Kidney epithelial cell (primary cell): ENCODE measurements at regions not wholly inside any gene's neighbourhood (a gene's known extent, or its start where the extent isn't known, plus 50 kb on each side); places are given as distances from the start of the nearest gene placed in this dataset.

Experiments
- DNase-seq: peaks from one replicate; pipeline ENCODE4 v3.0.0-alpha.2; 2010; ENCODE audit warnings: low read depth
- H3K27me3 ChIP-seq: 2 replicates; pipeline ENCODE4 v1.6.0; 2011; ENCODE audit warnings: low read length; ENCODE audit not compliant: control insufficient read depth, insufficient read depth
- H3K36me3 ChIP-seq: 2 replicates; pipeline ENCODE4 v1.5.1; 2011; ENCODE audit warnings: low read length; ENCODE audit not compliant: control insufficient read depth, insufficient read depth
- H3K4me3 ChIP-seq: 2 replicates; pipeline ENCODE4 v1.5.1; 2011; ENCODE audit warnings: low read depth, mild to moderate bottlenecking, control low read depth, low read length
- CTCF ChIP-seq: IDR thresholded peaks from 2 replicates; pipeline ENCODE4 v1.5.1; 2011; ENCODE audit warnings: mild to moderate bottlenecking, moderate library complexity, low read length, control low read depth, inconsistent platforms; ENCODE audit not compliant: insufficient read depth, poor library complexity, severe bottlenecking

GRCh38 chr13:107817647-107818287 lies 397.6 kb downstream of the LIG4 start:
- Histone ChIP-seq H3K4me3 (no peak overlapping the region), H3K27me3 (no peaks in the 10 kb centered on the region), H3K36me3 (no peaks in the 10 kb centered on the region)
- TF ChIP-seq CTCF, result no peak
- no peak for DNase-seq

- no peaks in the 10 kb centered on the region for H3K36me3 ChIP-seq
- no peak for TF ChIP-seq CTCF
- DNase-seq, result no peak
- no peak overlapping the region for H3K4me3 ChIP-seq
- no peaks in the 10 kb centered on the region for H3K27me3 ChIP-seq
Observed at GRCh38 chr13:107812014-107812412, 403.3 kb downstream of the LIG4 start.

- Histone ChIP-seq H3K4me3 (no peak overlapping the region), H3K36me3 (no peaks in the 10 kb centered on the region), H3K27me3 (no peaks in the 10 kb centered on the region)
- no peak for TF ChIP-seq CTCF
- DNase-seq, result no peak
Observed at GRCh38 chr13:107811233-107812013, 403.9 kb downstream of the LIG4 start.

GRCh38 chr13:107809125-107809524 lies 406.2 kb downstream of the LIG4 start:
- Histone ChIP-seq H3K27me3 (no peaks in the 10 kb centered on the region), H3K36me3 (no peaks in the 10 kb centered on the region), H3K4me3 (no peak overlapping the region)
- DNase-seq, result no peak
- TF ChIP-seq CTCF, result no peak

GRCh38 chr13:107808389-107808788 lies 406.9 kb downstream of the LIG4 start:
- no peak for DNase-seq

More at GRCh38 chr13:107808389-107808788, 406.9 kb downstream of the LIG4 start:
- Histone ChIP-seq H3K27me3 (no peaks in the 10 kb centered on the region), H3K36me3 (no peaks in the 10 kb centered on the region), H3K4me3 (no peak overlapping the region)
- no peak for TF ChIP-seq CTCF
